ENCODE measurements at regions not wholly inside any gene's neighbourhood (a gene's known extent, or its start where the extent isn't known, plus 50 kb on each side); places are given as distances from the start of the nearest gene placed in this dataset.

- Histone ChIP-seq H3K36me3 (no peaks in the 10 kb centered on the region), H3K4me3 (no peak overlapping the region), H3K27ac (replicated peaks) (no peak overlapping the region), H3K27me3 (ENCODE audit: low read depth) (no peaks in the 10 kb centered on the region), H3K4me1 (no peaks in the 10 kb centered on the region), H3K9me3 (replicated peaks) (no peaks in the 10 kb centered on the region)
- intact Hi-C loops (cut with micrococcal nuclease): no loop called here
- TF ChIP-seq CTCF (IDR thresholded peaks at IDR 0.05; ENCODE audit: borderline replicate concordance): no peak
- no peak for DNase-seq
These were observed 716.0 kb downstream of the HACE1 start for GRCh38 chr6:104143757-104144156.

- Histone ChIP-seq H3K27ac (replicated peaks) (no peak overlapping the region), H3K27me3 (ENCODE audit: low read depth) (no peaks in the 10 kb centered on the region), H3K9me3 (replicated peaks) (peaks cover 6% of the 10 kb centered on the region), H3K4me3 (no peak overlapping the region), H3K36me3 (no peaks in the 10 kb centered on the region), H3K4me1 (no peaks in the 10 kb centered on the region)
- DNase-seq: no peak
- intact Hi-C loops (cut with micrococcal nuclease): no loop called here
- no peak for TF ChIP-seq CTCF (IDR thresholded peaks at IDR 0.05; ENCODE audit: borderline replicate concordance)
These were observed 724.8 kb downstream of the HACE1 start for GRCh38 chr6:104134876-104135275.

- Histone ChIP-seq H3K27ac (replicated peaks) (no peak overlapping the region), H3K27me3 (ENCODE audit: low read depth) (no peaks in the 10 kb centered on the region), H3K4me3 (no peak overlapping the region), H3K36me3 (no peaks in the 10 kb centered on the region), H3K9me3 (replicated peaks) (peaks cover 6% of the 10 kb centered on the region), H3K4me1 (no peaks in the 10 kb centered on the region)
- intact Hi-C loops (cut with micrococcal nuclease): no loop called here
- DNase-seq: no peak
- TF ChIP-seq CTCF (IDR thresholded peaks at IDR 0.05; ENCODE audit: borderline replicate concordance): no peak
These were observed 729.4 kb downstream of the HACE1 start for GRCh38 chr6:104130343-104130742.

DNA sequence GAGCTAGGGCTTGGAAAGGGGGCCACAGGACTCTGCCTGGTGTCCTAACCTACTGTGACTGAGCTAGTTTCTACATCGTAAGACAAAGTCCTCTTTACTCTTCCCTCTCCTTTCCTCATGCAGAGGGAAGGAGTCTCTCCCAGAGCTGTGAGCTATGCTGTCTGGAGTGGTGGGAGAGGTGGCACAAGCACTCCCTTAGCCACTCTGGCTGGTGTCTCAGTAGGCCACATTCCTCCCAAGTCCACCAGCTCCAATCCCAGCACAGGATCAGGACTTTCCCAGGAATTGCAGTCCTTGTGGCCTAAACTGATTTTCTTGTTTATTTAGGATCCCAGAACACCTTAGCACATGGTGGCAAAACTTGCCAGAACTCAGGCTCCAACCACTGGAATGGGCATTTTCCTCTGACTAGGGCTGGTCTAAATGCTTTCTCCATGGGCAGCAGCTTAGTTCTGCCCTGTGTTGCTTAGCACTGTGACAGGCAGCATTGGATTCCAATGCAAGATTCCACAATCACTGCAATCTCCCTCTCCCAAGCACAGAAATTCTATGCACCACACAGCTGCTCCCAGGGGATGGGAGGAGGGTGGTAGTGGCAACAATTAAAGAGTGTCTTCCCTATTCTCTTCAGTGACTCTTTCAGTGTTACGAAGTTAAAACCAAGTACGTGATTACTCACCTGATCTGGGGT is 733.3 kb downstream of the HACE1 start:
- H3K4me3 ChIP-seq: no peak overlapping the region
- no peaks in the 10 kb centered on the region for H3K4me1 ChIP-seq
- no peaks in the 10 kb centered on the region for H3K36me3 ChIP-seq
- no peak for DNase-seq
- no peaks in the 10 kb centered on the region for H3K9me3 ChIP-seq (replicated peaks)
- no peak for TF ChIP-seq CTCF (IDR thresholded peaks at IDR 0.05; ENCODE audit: borderline replicate concordance)
- H3K27ac ChIP-seq (replicated peaks): no peak overlapping the region
- no peaks in the 10 kb centered on the region for H3K27me3 ChIP-seq (ENCODE audit: low read depth)
- intact Hi-C loops (cut with micrococcal nuclease): no loop called here

DNA sequence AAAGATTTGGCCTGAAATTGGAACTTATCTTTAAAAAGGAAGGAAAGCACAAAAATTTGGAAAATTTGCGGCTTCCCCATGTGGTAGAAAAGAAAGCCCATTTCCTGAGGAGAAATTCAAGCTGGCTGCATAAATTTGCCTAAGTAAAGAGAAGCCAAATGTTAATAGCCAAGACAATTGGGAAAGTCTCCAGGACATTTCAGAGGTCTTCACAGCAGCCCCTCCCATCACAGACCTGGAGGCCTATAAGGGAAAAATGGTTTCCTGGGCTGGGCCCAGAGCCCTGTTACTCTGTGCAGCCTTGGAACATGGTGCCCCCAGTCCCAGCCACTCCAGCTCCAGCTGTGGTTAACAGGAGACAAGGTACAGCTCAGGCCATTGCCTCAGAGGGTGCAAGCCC is 736.5 kb downstream of the HACE1 start:
- H3K9me3 ChIP-seq (replicated peaks): no peaks in the 10 kb centered on the region
- no peaks in the 10 kb centered on the region for H3K4me1 ChIP-seq
- no peak for DNase-seq
- H3K27me3 ChIP-seq (ENCODE audit: low read depth): no peaks in the 10 kb centered on the region
- H3K36me3 ChIP-seq: no peaks in the 10 kb centered on the region
- H3K4me3 ChIP-seq: no peak overlapping the region
- no peak for TF ChIP-seq CTCF (IDR thresholded peaks at IDR 0.05; ENCODE audit: borderline replicate concordance)
- intact Hi-C loops (cut with micrococcal nuclease): no loop called here
- H3K27ac ChIP-seq (replicated peaks): no peak overlapping the region

All from left ventricle myocardium inferior (tissue), 1 donor.